IMR-90 (cell line): ENCODE measurements at regions not wholly inside any gene's neighbourhood (a gene's known extent, or its start where the extent isn't known, plus 50 kb on each side); places are given as distances from the start of the nearest gene placed in this dataset.

Experiments
- ATAC-seq: fragments of 200-7000 bp; cut with Tn5 transposase; 2 replicates; pipeline ENCODE4 v1.9.1; 2020; ENCODE audit warnings: low read depth, mild to moderate bottlenecking, moderate library complexity
- BruUV-seq: library from RNA; stranded (reverse); fragments of 400-500 nt; replicated peaks from 2 replicates; lab custom pipeline; 2021; lab: Mats Ljungman, UMichigan
- CTCF ChIA-PET: fragments of 300-600 bp; formaldehyde crosslinking; extraction: SDS; loops from one replicate; lab custom pipeline; 2021; ENCODE audit warnings: antibody characterized with exemption; lab: Yijun Ruan, JAX
- POLR2A ChIA-PET: fragments of 300-600 bp; sonication (Branson Sonifier 250); formaldehyde crosslinking; loops from one replicate; lab custom pipeline; 2022; ENCODE audit warnings: antibody characterized with exemption; ENCODE audit not compliant: unreplicated experiment; lab: Charles Lee
- DNase-seq: peaks from one replicate; pipeline ENCODE4 v3.0.0; 2013
- H2AFZ ChIP-seq: replicated peaks from 2 replicates; pipeline ENCODE3; 2013; ENCODE audit warnings: low read length, mild to moderate bottlenecking; ENCODE audit not compliant: poor library complexity
- H2AK5ac ChIP-seq: 2 replicates; pipeline ENCODE4 v1.6.1; 2013; ENCODE audit warnings: low read depth, low read length, inconsistent platforms
- H2AK9ac ChIP-seq: replicated peaks from 2 replicates; pipeline ENCODE3; 2013; ENCODE audit warnings: mild to moderate bottlenecking, low read depth, low read length, moderate library complexity; ENCODE audit not compliant: poor library complexity
- H2BK120ac ChIP-seq: 2 replicates; pipeline ENCODE4 v1.6.1; 2013; ENCODE audit warnings: low read depth, low read length, inconsistent platforms
- H2BK15ac ChIP-seq: 3 replicates; pipeline ENCODE4 v1.6.1; 2013; ENCODE audit warnings: low read depth, low read length, inconsistent platforms
- H2BK20ac ChIP-seq: 2 replicates; pipeline ENCODE4 v1.6.1; 2013; ENCODE audit warnings: low read depth, mild to moderate bottlenecking, inconsistent platforms, low read length, moderate library complexity
- H2BK5ac ChIP-seq: 2 replicates; pipeline ENCODE4 v1.6.1; 2013; ENCODE audit warnings: mild to moderate bottlenecking, low read depth, low read length, inconsistent platforms; ENCODE audit not compliant: poor library complexity, severe bottlenecking
- H3K14ac ChIP-seq: replicated peaks from 2 replicates; pipeline ENCODE4 v1.6.1; 2013; ENCODE audit warnings: low read depth, low read length, inconsistent platforms
- H3K18ac ChIP-seq: 2 replicates; pipeline ENCODE4 v1.6.1; 2013; ENCODE audit warnings: low read depth, low read length, control low read depth
- H3K23ac ChIP-seq: 2 replicates; pipeline ENCODE4 v1.6.1; 2013; ENCODE audit warnings: low read depth, low read length, inconsistent platforms
- H3K27ac ChIP-seq: 2 replicates; pipeline ENCODE4 v1.5.1; 2013; ENCODE audit warnings: mild to moderate bottlenecking, control low read depth, low read length; ENCODE audit not compliant: insufficient read depth
- H3K27me3 ChIP-seq: 2 replicates; pipeline ENCODE4 v1.6.1; 2013; ENCODE audit warnings: low read length; ENCODE audit not compliant: control insufficient read depth, insufficient read depth
- H3K36me3 ChIP-seq: 2 replicates; pipeline ENCODE4 v1.6.1; 2013; ENCODE audit warnings: low read length, mixed read lengths; ENCODE audit not compliant: control insufficient read depth, insufficient read depth
- H3K4ac ChIP-seq: 2 replicates; pipeline ENCODE4 v1.6.1; 2013; ENCODE audit warnings: low read depth, low read length, inconsistent platforms
- H3K4me1 ChIP-seq: 2 replicates; pipeline ENCODE4 v1.6.1; 2013; ENCODE audit warnings: low read length, mixed read lengths; ENCODE audit not compliant: control insufficient read depth, insufficient read depth
- H3K4me2 ChIP-seq: 2 replicates; pipeline ENCODE4 v1.6.1; 2013; ENCODE audit warnings: low read depth, mild to moderate bottlenecking, control low read depth, low read length, moderate library complexity
- H3K4me3 ChIP-seq: 2 replicates; pipeline ENCODE4 v1.5.1; 2013; ENCODE audit warnings: low read depth, mild to moderate bottlenecking, control low read depth, low read length, moderate library complexity; ENCODE audit not compliant: insufficient read depth
- H3K56ac ChIP-seq: 2 replicates; pipeline ENCODE4 v1.6.1; 2013; ENCODE audit warnings: low read length, inconsistent platforms; ENCODE audit not compliant: insufficient read depth; ENCODE audit errors: extremely low read depth
- H3K79me1 ChIP-seq, 2 experiments: 2 replicates each; pipeline ENCODE4 v1.6.1; 2013; ENCODE audit warnings: low read length in 2 of 2, inconsistent platforms in 1 of 2, low read depth in 1 of 2
- H3K9ac ChIP-seq: 2 replicates; pipeline ENCODE4 v1.6.1; 2013; ENCODE audit warnings: low read depth, low read length, control low read depth
- H3K9me1 ChIP-seq: 2 replicates; pipeline ENCODE4 v1.6.1; 2013; ENCODE audit warnings: low read length, inconsistent platforms; ENCODE audit not compliant: insufficient read depth
- H3K9me3 ChIP-seq: 2 replicates; pipeline ENCODE4 v1.6.1; 2013; ENCODE audit warnings: low read length; ENCODE audit not compliant: control insufficient read depth, insufficient read depth
- H4K20me1 ChIP-seq: 2 replicates; pipeline ENCODE4 v1.6.1; 2013; ENCODE audit warnings: low read length, inconsistent platforms; ENCODE audit not compliant: insufficient read depth
- H4K5ac ChIP-seq: 2 replicates; pipeline ENCODE4 v1.6.1; 2013; ENCODE audit warnings: mild to moderate bottlenecking, low read depth, low read length, control low read depth
- H4K8ac ChIP-seq, 2 experiments: 2 replicates each; pipeline ENCODE4 v1.6.1; 2013; ENCODE audit warnings: low read depth in 2 of 2, low read length in 2 of 2, control low read depth in 1 of 2, inconsistent platforms in 1 of 2
- H4K91ac ChIP-seq: 2 replicates; pipeline ENCODE4 v1.6.1; 2013; ENCODE audit warnings: low read depth, low read length, inconsistent platforms; ENCODE audit not compliant: insufficient read depth
- MAFK ChIP-seq: IDR thresholded peaks from 2 replicates; pipeline ENCODE4 v1.6.1; 2012; ENCODE audit warnings: low read depth, low read length, improper control_type of control experiment
- USF2 ChIP-seq: fragments of 150-350 bp; IDR thresholded peaks from 2 replicates; pipeline ENCODE4 v1.6.1; 2017; ENCODE audit warnings: mild to moderate bottlenecking, antibody characterized with exemption, low read length, low read depth
- WGBS, 2 experiments: methylation state at CpG; one replicate each; pipeline versions ENCODE4 v1.1.5 to v1.1.7; 2013; ENCODE audit warnings: missing lambda C conversion rate in 2 of 2; ENCODE audit not compliant: insufficient read length in 1 of 2; ENCODE audit errors: extremely low coverage in 2 of 2; 5-methylcytosine and 5-hydroxymethylcytosine counted together
- dilution Hi-C: fragments of 300-500 bp; cut with HindIII; formaldehyde crosslinking; loops from one replicate; pipeline ENCODE4 v1.14.3; 2018; ENCODE audit warnings: low sequenced_read_pairs; ENCODE audit not compliant: unreplicated experiment
- in situ Hi-C: fragments of 300-500 bp; cut with MboI; formaldehyde crosslinking; loops from 3 replicates; pipeline ENCODE4 v1.14.3; 2019; ENCODE audit warnings: low sequenced_read_pairs, inconsistent platforms, mixed read lengths
- intact Hi-C: fragments of 100-400 bp; cut with micrococcal nuclease; formaldehyde crosslinking; loops from 2 replicates; pipeline ENCODE4 v1.10.0; 2022

- Histone ChIP-seq H3K79me1 (peaks cover 2 to 25% of the 10 kb centered on the region in 2 experiments; a peak in 2 of 4 replicates), H3K36me3 (no peaks in the 10 kb centered on the region), H3K4me1 (peaks cover 11% of the 10 kb centered on the region), H3K27me3 (no peaks in the 10 kb centered on the region), H3K4me2 (no peak overlapping the region), H3K4me3 (no peak overlapping the region), H3K9me1 (peaks cover 7% of the 10 kb centered on the region), H3K23ac (no peak overlapping the region), H2BK5ac (peak overlapping the region; percentile 36), H4K5ac (peak overlapping the region; percentile 9; the same call in 1 of the 2 replicates), H3K4ac (peak overlapping the region; percentile 24; the same call in 1 of the 2 replicates), H3K9ac (no peak overlapping the region), H2BK15ac (0 out of 3 replicates have a peak overlapping the region, but pooled peaks have one; percentile 6), H2BK20ac (0 out of 2 replicates have a peak overlapping the region, but pooled peaks have one; percentile 27), H2AFZ (no peak overlapping the region), H4K91ac (no peak overlapping the region; the same call in 1 of the 2 replicates), H3K27ac (peak overlapping the region; percentile 44; the same call in 1 of the 2 replicates), H3K14ac (no peak overlapping the region), H2AK9ac (no peak overlapping the region), H3K56ac (no peak overlapping the region), H2AK5ac (no peak overlapping the region), H2BK120ac (peak overlapping the region; percentile 77; the same call in 1 of the 2 replicates), H4K20me1 (no peaks in the 10 kb centered on the region), H3K18ac (peak overlapping the region; percentile 24; the same call in 1 of the 2 replicates), H3K9me3 (no peaks in the 10 kb centered on the region), H4K8ac (peak overlapping the region in 1 of 2 experiments; percentile 56; a peak in 2 of 4 replicates)
- intact Hi-C loops = no loop called here
- ChIA-PET CTCF (interaction anchor here (0.7 kb wide), 3 partner anchors 251 to 657 kb away, joined by 3 to 6 read pairs (median 3); no protein-coding TSS in a partner anchor), POLR2A (no interaction called here)
- WGBS, 2 experiments = no CpG with 5 or more reads among the region's 5 CpGs
- DNase-seq (no peak), ATAC-seq (no peak)
- no TSS peak for BruUV-seq
- peak; percentile 85 for TF ChIP-seq MAFK
- no peak for TF ChIP-seq USF2
- dilution Hi-C loops = no loop called here
- in situ Hi-C loops = loop anchor here (10.0 kb wide), 1 partner anchor 162 kb away; no protein-coding TSS in a partner anchor
Observed at GRCh38 chr2:237162959-237163358, 77.3 kb downstream of the COPS8 start.
